Testis (tissue), 2 donors: ENCODE measurements at regions not wholly inside any gene's neighbourhood (a gene's known extent, or its start where the extent isn't known, plus 50 kb on each side); places are given as distances from the start of the nearest gene placed in this dataset.

ENCODE experiments used
- DNase-seq: peaks from one replicate; pipeline ENCODE4 v3.0.0-alpha.2; 2019
- H3K27ac ChIP-seq, 2 donors: fragments of 200-600 bp; sonication (generic); one replicate each; pipeline ENCODE4 v1.5.1; 2019
- H3K27me3 ChIP-seq: fragments of 200-600 bp; sonication (generic); one replicate; pipeline ENCODE4 v1.5.1; 2019
- H3K36me3 ChIP-seq: fragments of 200-600 bp; sonication (generic); one replicate; pipeline ENCODE4 v1.5.1; 2017; ENCODE audit warnings: low read depth; ENCODE audit errors: missing control alignments
- H3K4me1 ChIP-seq: fragments of 200-600 bp; sonication (generic); one replicate; pipeline ENCODE4 v1.5.1; 2019
- H3K4me3 ChIP-seq, 2 donors: fragments of 200-600 bp; sonication (generic); one replicate each; pipeline ENCODE4 v1.5.1; 2017 to 2019
- H3K9me3 ChIP-seq: fragments of 200-600 bp; sonication (generic); one replicate; pipeline ENCODE4 v1.5.1; 2017
- CTCF ChIP-seq, 3 experiments: fragments of 450-650 bp in 2 of 3; fragments of 200-600 bp in 1 of 3; sonication (generic) in 1 of 3; IDR thresholded peaks; one replicate each; pipeline ENCODE4 v1.5.1; 2016 to 2019; ENCODE audit warnings: antibody characterized with exemption in 3 of 3, mild to moderate bottlenecking in 2 of 3, moderate library complexity in 1 of 3
- POLR2A ChIP-seq: fragments of 450-650 bp; IDR thresholded peaks from one replicate; pipeline ENCODE4 v1.6.1; 2017; ENCODE audit warnings: antibody characterized with exemption, mild to moderate bottlenecking, moderate library complexity
- WGBS, 2 donors: methylation state at CpG; one replicate each; pipeline ENCODE4 v1.1.5; 2018; 5-methylcytosine and 5-hydroxymethylcytosine counted together
- intact Hi-C: fragments of 100-400 bp; cut with DNase I; formaldehyde crosslinking; loops from one replicate; pipeline ENCODE4 v1.15.1; 2023; ENCODE audit warnings: low total_unique reads

- TF ChIP-seq CTCF (IDR thresholded peaks at IDR 0.05) (no peak), POLR2A (no peak)
- H3K4me1 ChIP-seq, result no peaks in the 10 kb centered on the region
- intact Hi-C loops, result no loop called here
- no peaks in the 10 kb centered on the region for H3K9me3 ChIP-seq
- H3K36me3 ChIP-seq, result no peaks in the 10 kb centered on the region
- no peak overlapping the region for H3K27ac ChIP-seq
- H3K4me3 ChIP-seq, result no peak overlapping the region
- DNase-seq, result no peak
- 89% methylated on average over 5 of the region's 5 CpGs; no CpG with 5 or more reads in 1 of the 2 donors for WGBS, 2 donors
- no peaks in the 10 kb centered on the region for H3K27me3 ChIP-seq
Measured at GRCh38 chr11:41917900-41918299, 458.4 kb upstream of the LRRC4C start.

- DNase-seq, result no peak
- WGBS, 2 donors, result 50 to 69% methylated on average over 1 to 2 of the region's 2 CpGs
- no peak overlapping the region for H3K27ac ChIP-seq
- no peak for TF ChIP-seq POLR2A
- TF ChIP-seq CTCF (IDR thresholded peaks at IDR 0.05), result no peak
- no peaks in the 10 kb centered on the region for H3K36me3 ChIP-seq
- H3K4me1 ChIP-seq, result no peaks in the 10 kb centered on the region
- no peaks in the 10 kb centered on the region for H3K27me3 ChIP-seq
- intact Hi-C loops, result no loop called here
- no peak overlapping the region for H3K4me3 ChIP-seq
- H3K9me3 ChIP-seq, result no peaks in the 10 kb centered on the region
Measured at GRCh38 chr11:41920374-41920773, 460.9 kb upstream of the LRRC4C start.

- no peaks in the 10 kb centered on the region for H3K9me3 ChIP-seq
- no peaks in the 10 kb centered on the region for H3K4me1 ChIP-seq
- H3K27ac ChIP-seq, result no peak overlapping the region
- intact Hi-C loops, result no loop called here
- WGBS, 2 donors, result 74 to 87% methylated on average over 2 of the region's 2 CpGs
- TF ChIP-seq POLR2A (no peak), CTCF (IDR thresholded peaks at IDR 0.05) (no peak)
- H3K4me3 ChIP-seq, result no peak overlapping the region
- no peaks in the 10 kb centered on the region for H3K27me3 ChIP-seq
- H3K36me3 ChIP-seq, result no peaks in the 10 kb centered on the region
- no peak for DNase-seq
Measured at GRCh38 chr11:41921746-41922390, 462.4 kb upstream of the LRRC4C start.

GRCh38 chr11:41926339-41926738 is 466.9 kb upstream of the LRRC4C start:
- no peak for DNase-seq
- Histone ChIP-seq H3K4me3 (no peak overlapping the region), H3K27me3 (no peaks in the 10 kb centered on the region), H3K9me3 (no peaks in the 10 kb centered on the region), H3K4me1 (no peaks in the 10 kb centered on the region), H3K36me3 (no peaks in the 10 kb centered on the region), H3K27ac (no peak overlapping the region)
- TF ChIP-seq POLR2A (no peak), CTCF (IDR thresholded peaks at IDR 0.05) (no peak)
- WGBS, 2 donors, result 85 to 86% methylated on average over 4 of the region's 4 CpGs
- intact Hi-C loops, result no loop called here

GRCh38 chr11:41935241-41935640 is 475.8 kb upstream of the LRRC4C start:
- TF ChIP-seq POLR2A (no peak), CTCF (IDR thresholded peaks at IDR 0.05) (no peak)
- no peak for DNase-seq
- Histone ChIP-seq H3K4me3 (no peak overlapping the region), H3K27me3 (no peaks in the 10 kb centered on the region), H3K4me1 (no peaks in the 10 kb centered on the region), H3K36me3 (no peaks in the 10 kb centered on the region), H3K9me3 (no peaks in the 10 kb centered on the region), H3K27ac (no peak overlapping the region)
- intact Hi-C loops, result no loop called here
- 55 to 71% methylated on average over 1 of the region's 1 CpG for WGBS, 2 donors
